H1 (cell line): ENCODE measurements at regions not wholly inside any gene's neighbourhood (a gene's known extent, or its start where the extent isn't known, plus 50 kb on each side); places are given as distances from the start of the nearest gene placed in this dataset.

Experiments
- CHD2 ChIP-seq: IDR thresholded peaks from 2 replicates; pipeline ENCODE4 v1.6.1; 2012; ENCODE audit warnings: low read length, improper control_type of control experiment
- EGR1 ChIP-seq: IDR thresholded peaks from 2 replicates; pipeline ENCODE4 v1.6.1; 2011; ENCODE audit warnings: low read depth, low read length, borderline replicate concordance
- EP300 ChIP-seq, 2 experiments: IDR thresholded peaks; 1 replicate in 1 of 2; 2 replicates in 1 of 2; pipeline ENCODE4 v1.6.1; 2011 to 2012; ENCODE audit warnings: low read depth in 2 of 2, low read length in 2 of 2, mild to moderate bottlenecking in 2 of 2, borderline replicate concordance in 1 of 2, inconsistent platforms in 1 of 2, moderate library complexity in 1 of 2
- SP4 ChIP-seq: IDR thresholded peaks from 2 replicates; pipeline ENCODE4 v1.6.1; 2012; ENCODE audit warnings: low read length, inconsistent platforms
- SRF ChIP-seq: IDR thresholded peaks from 2 replicates; pipeline ENCODE4 v1.6.1; 2011; ENCODE audit warnings: mild to moderate bottlenecking, low read depth, low read length, moderate library complexity

DNA sequence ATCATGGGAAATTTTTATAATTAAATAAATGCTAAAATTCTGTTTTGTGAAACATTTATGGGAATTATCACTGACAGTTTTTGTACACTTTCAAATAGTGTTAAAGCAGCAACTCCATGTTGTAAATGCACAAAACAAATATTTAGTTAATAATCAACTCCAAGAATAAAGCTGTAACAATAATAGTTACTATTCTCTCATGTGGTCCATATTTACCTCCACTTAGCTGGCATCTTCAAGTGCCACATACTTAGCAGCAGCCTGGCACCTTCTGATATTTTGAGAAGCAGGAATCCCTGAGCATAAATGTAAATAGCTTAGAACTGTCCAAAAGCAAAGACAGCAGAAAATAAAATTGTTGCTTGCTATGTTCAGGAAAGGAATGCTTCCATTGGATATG lies 154.3 kb downstream of the KDM5D start (continued):
- no peak for TF ChIP-seq SRF
- TF ChIP-seq CHD2 = no peak
- no peak for TF ChIP-seq SP4
- no peak for TF ChIP-seq EP300 (IDR thresholded peaks at IDR 0.05; ENCODE audit: borderline replicate concordance in 1 of 2, low read depth in 2 of 2, low read length in 2 of 2)
- TF ChIP-seq EGR1 = no peak
